BLaER1 (cell line): ENCODE measurements at regions not wholly inside any gene's neighbourhood (a gene's known extent, or its start where the extent isn't known, plus 50 kb on each side); places are given as distances from the start of the nearest gene placed in this dataset.

Experiments used
- H3K27ac ChIP-seq: shearing (Covaris generic); formaldehyde crosslinking; 2 replicates; pipeline ENCODE4 v1.8.1; 2022
- H3K27me3 ChIP-seq: shearing (Covaris generic); formaldehyde crosslinking; 2 replicates; pipeline ENCODE4 v1.8.1; 2022
- H3K36me3 ChIP-seq: shearing (Covaris generic); formaldehyde crosslinking; 2 replicates; pipeline ENCODE4 v1.8.1; 2022
- H3K4me1 ChIP-seq: shearing (Covaris generic); formaldehyde crosslinking; 2 replicates; pipeline ENCODE4 v1.8.1; 2022
- H3K4me2 ChIP-seq: shearing (Covaris generic); formaldehyde crosslinking; 2 replicates; pipeline ENCODE4 v1.8.1; 2022
- H3K4me3 ChIP-seq: shearing (Covaris generic); formaldehyde crosslinking; 2 replicates; pipeline ENCODE4 v1.8.1; 2022
- H3K9ac ChIP-seq: shearing (Covaris generic); formaldehyde crosslinking; 2 replicates; pipeline ENCODE4 v1.8.1; 2022
- H3K9me3 ChIP-seq: shearing (Covaris generic); formaldehyde crosslinking; 2 replicates; pipeline ENCODE4 v1.8.1; 2022
- H4K20me1 ChIP-seq: shearing (Covaris generic); formaldehyde crosslinking; 2 replicates; pipeline ENCODE4 v1.8.1; 2022
- Cebpa-rat ChIP-seq: shearing (Covaris generic); IDR thresholded peaks from 2 replicates; pipeline ENCODE4 v1.8.1; 2022

- Histone ChIP-seq H3K4me3 (no peak overlapping the region), H3K36me3 (no peaks in the 10 kb centered on the region), H3K4me1 (0 out of 2 replicates have a peak, but pooled peaks cover 4% of the 10 kb centered on the region), H3K27me3 (no peaks in the 10 kb centered on the region), H3K9me3 (no peaks in the 10 kb centered on the region), H3K9ac (no peak overlapping the region), H4K20me1 (no peaks in the 10 kb centered on the region), H3K27ac (no peak overlapping the region), H3K4me2 (no peak overlapping the region)
- TF ChIP-seq Cebpa-rat: no peak
Observed at GRCh38 chr6:164037171-164037870, 622.8 kb downstream of the QKI start.

- TF ChIP-seq Cebpa-rat: no peak
- H3K4me1 ChIP-seq: 0 out of 2 replicates have a peak, but pooled peaks cover 4% of the 10 kb centered on the region
- H3K9ac ChIP-seq: no peak overlapping the region
- no peaks in the 10 kb centered on the region for H3K36me3 ChIP-seq
- no peaks in the 10 kb centered on the region for H4K20me1 ChIP-seq
- H3K27ac ChIP-seq: no peak overlapping the region
- no peak overlapping the region for H3K4me2 ChIP-seq
- H3K27me3 ChIP-seq: no peaks in the 10 kb centered on the region
- no peaks in the 10 kb centered on the region for H3K9me3 ChIP-seq
- no peak overlapping the region for H3K4me3 ChIP-seq
Observed at GRCh38 chr6:164035900-164036485, 621.5 kb downstream of the QKI start.

GRCh38 chr6:164034602-164035140 lies 620.2 kb downstream of the QKI start:
- TF ChIP-seq Cebpa-rat: no peak
- no peak overlapping the region for H3K4me2 ChIP-seq
- no peak overlapping the region for H3K4me3 ChIP-seq
- no peaks in the 10 kb centered on the region for H3K27me3 ChIP-seq
- no peaks in the 10 kb centered on the region for H4K20me1 ChIP-seq
- no peak overlapping the region for H3K27ac ChIP-seq
- no peaks in the 10 kb centered on the region for H3K36me3 ChIP-seq
- H3K9me3 ChIP-seq: no peaks in the 10 kb centered on the region
- no peak overlapping the region for H3K9ac ChIP-seq
- 0 out of 2 replicates have a peak, but pooled peaks cover 4% of the 10 kb centered on the region for H3K4me1 ChIP-seq

DNA sequence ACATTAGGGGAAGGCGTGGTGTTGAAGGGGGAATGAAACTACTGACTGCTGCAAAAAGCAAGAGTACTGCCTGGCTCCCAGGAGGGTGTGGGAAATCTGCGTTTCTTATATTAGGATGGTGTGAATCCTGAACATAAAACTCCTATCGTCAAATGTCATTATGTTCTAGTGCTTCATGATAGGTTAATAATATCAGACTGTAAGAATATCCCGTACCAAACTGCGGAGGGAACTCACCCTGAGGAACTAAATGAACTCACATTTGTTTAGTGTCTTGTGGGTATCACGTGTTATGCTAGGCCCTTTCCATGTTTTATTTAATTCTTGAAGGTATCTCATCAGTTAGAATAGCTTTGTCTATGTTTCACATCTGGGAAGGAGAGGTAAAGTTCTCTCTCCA lies 610.7 kb downstream of the QKI start:
- no peak overlapping the region for H3K4me2 ChIP-seq
- no peaks in the 10 kb centered on the region for H3K27me3 ChIP-seq
- peaks cover 5% of the 10 kb centered on the region for H3K4me1 ChIP-seq
- H3K27ac ChIP-seq: no peak overlapping the region
- TF ChIP-seq Cebpa-rat: no peak
- no peaks in the 10 kb centered on the region for H3K9me3 ChIP-seq
- H3K9ac ChIP-seq: no peak overlapping the region
- H3K36me3 ChIP-seq: no peaks in the 10 kb centered on the region
- H3K4me3 ChIP-seq: no peak overlapping the region
- no peaks in the 10 kb centered on the region for H4K20me1 ChIP-seq

- Histone ChIP-seq H3K27me3 (no peaks in the 10 kb centered on the region), H3K4me2 (peak overlapping the region; percentile 18), H3K4me1 (peaks cover 5% of the 10 kb centered on the region), H3K4me3 (no peak overlapping the region), H3K9me3 (no peaks in the 10 kb centered on the region), H4K20me1 (no peaks in the 10 kb centered on the region), H3K27ac (no peak overlapping the region), H3K36me3 (no peaks in the 10 kb centered on the region), H3K9ac (no peak overlapping the region)
- TF ChIP-seq Cebpa-rat: no peak
Observed at GRCh38 chr6:164023535-164023934, 609.0 kb downstream of the QKI start.

DNA sequence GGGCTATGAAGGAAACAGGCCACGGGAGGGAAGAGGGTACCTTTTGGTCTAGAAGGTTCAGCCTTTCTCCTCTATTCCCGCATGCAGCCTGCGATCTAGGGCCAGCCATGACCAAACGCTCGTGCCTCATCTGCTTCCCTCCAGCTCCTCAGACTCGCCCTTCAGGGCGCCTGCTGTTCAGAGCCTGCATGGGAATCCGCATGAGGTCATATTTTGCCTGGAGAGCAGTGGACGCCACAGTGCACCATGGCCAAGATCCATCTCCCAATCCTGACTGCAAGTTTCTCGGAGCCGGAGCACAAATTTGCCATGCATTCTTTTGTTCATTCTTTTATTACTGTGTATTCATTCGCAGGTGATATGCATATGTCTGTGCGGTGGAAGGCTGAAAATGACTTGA lies 608.1 kb downstream of the QKI start:
- H3K27ac ChIP-seq: no peak overlapping the region
- H3K4me3 ChIP-seq: no peak overlapping the region
- H3K4me1 ChIP-seq: peaks cover 5% of the 10 kb centered on the region
- no peak overlapping the region for H3K4me2 ChIP-seq
- H3K36me3 ChIP-seq: no peaks in the 10 kb centered on the region
- no peaks in the 10 kb centered on the region for H4K20me1 ChIP-seq
- no peaks in the 10 kb centered on the region for H3K27me3 ChIP-seq
- TF ChIP-seq Cebpa-rat: no peak
- no peaks in the 10 kb centered on the region for H3K9me3 ChIP-seq
- H3K9ac ChIP-seq: no peak overlapping the region

- Histone ChIP-seq H3K9me3 (no peaks in the 10 kb centered on the region), H3K4me2 (no peak overlapping the region), H3K36me3 (no peaks in the 10 kb centered on the region), H3K4me1 (peaks cover 5% of the 10 kb centered on the region), H3K27ac (no peak overlapping the region), H3K9ac (no peak overlapping the region), H3K4me3 (no peak overlapping the region), H4K20me1 (no peaks in the 10 kb centered on the region), H3K27me3 (no peaks in the 10 kb centered on the region)
- TF ChIP-seq Cebpa-rat: no peak
Observed at GRCh38 chr6:164021589-164022250, 607.2 kb downstream of the QKI start.

DNA sequence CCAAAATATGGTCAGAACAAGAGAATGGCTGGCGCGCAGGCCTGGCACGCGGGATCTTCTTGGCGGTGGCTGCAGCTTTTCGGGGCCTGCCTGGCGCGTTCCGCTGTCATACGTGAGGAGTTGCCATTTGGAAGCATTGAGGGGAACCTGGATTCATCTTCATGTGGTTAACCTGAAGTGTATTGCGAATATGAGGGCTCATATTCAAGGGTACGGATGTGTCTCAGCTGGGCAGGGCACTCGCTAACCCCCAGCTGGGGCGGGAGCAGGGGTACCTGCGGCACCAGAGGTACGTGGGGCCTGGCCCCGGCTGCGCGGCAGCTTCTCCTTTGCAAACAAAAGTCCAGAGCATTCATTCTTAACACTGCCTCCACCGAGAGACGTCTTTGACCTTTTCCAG lies 605.6 kb downstream of the QKI start:
- Histone ChIP-seq H3K27me3 (no peaks in the 10 kb centered on the region), H3K36me3 (no peaks in the 10 kb centered on the region), H3K9ac (no peak overlapping the region), H4K20me1 (no peaks in the 10 kb centered on the region), H3K4me1 (peaks cover 5% of the 10 kb centered on the region), H3K4me3 (no peak overlapping the region), H3K9me3 (no peaks in the 10 kb centered on the region), H3K27ac (no peak overlapping the region), H3K4me2 (no peak overlapping the region)
- no peak for TF ChIP-seq Cebpa-rat

DNA sequence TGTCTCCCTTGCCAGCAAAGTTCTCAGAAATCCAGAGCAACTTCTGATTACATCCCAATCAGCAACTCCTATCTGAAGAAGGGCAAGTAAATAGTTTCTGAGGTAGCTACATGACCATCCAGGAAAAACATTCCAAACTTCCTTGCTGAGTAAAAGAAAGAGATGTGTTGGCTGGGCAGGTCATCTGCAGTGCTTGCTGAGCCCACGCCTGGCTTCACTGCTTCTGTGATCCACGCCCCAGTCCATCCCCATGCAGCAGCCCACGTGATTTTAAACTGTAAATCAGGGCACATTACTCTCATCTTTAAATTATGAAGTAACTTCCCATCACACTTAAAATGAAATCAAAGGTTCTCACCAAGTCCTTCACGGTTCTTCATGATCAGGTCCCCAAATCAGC lies 603.6 kb downstream of the QKI start:
- Histone ChIP-seq H3K27me3 (no peaks in the 10 kb centered on the region), H3K27ac (no peak overlapping the region), H3K4me1 (no peaks in the 10 kb centered on the region), H3K4me3 (no peak overlapping the region), H3K9me3 (no peaks in the 10 kb centered on the region), H3K9ac (no peak overlapping the region), H4K20me1 (no peaks in the 10 kb centered on the region), H3K4me2 (no peak overlapping the region), H3K36me3 (no peaks in the 10 kb centered on the region)
- no peak for TF ChIP-seq Cebpa-rat

DNA sequence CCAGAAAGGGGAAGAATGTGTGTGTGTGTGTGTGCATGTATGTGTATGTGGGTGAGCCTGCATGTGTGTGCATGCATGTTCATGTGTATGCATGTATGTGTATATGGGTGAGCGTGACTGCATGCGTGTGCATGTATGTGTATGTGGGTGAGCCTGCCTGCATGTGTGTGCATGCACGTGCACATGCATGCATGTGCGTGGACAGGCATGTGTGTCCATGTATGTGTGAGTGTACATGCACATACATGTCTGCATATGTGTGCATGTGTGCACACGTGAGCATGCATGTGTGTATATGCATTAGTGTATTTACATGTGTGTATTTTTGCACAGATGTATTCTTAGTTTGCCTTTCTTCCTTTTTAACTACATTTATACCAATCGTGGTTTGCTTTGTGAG lies 601.5 kb downstream of the QKI start:
- Histone ChIP-seq H3K36me3 (no peaks in the 10 kb centered on the region), H3K9ac (no peak overlapping the region), H3K27ac (no peak overlapping the region), H3K27me3 (no peaks in the 10 kb centered on the region), H3K4me3 (no peak overlapping the region), H3K9me3 (no peaks in the 10 kb centered on the region), H3K4me2 (no peak overlapping the region), H3K4me1 (no peaks in the 10 kb centered on the region), H4K20me1 (no peaks in the 10 kb centered on the region)
- no peak for TF ChIP-seq Cebpa-rat
